GM12891 (cell line): ENCODE measurements at regions not wholly inside any gene's neighbourhood (a gene's known extent, or its start where the extent isn't known, plus 50 kb on each side); places are given as distances from the start of the nearest gene placed in this dataset.

Source experiments
- POLR2A ChIP-seq: IDR thresholded peaks from 2 replicates; pipeline ENCODE4 v1.6.1; 2011; ENCODE audit warnings: low read depth, low read length, control low read depth
- POLR2AphosphoS5 ChIP-seq: IDR thresholded peaks from 2 replicates; pipeline ENCODE4 v1.6.1; 2011; ENCODE audit warnings: low read depth, low read length, control low read depth
- TAF1 ChIP-seq: IDR thresholded peaks from 2 replicates; pipeline ENCODE4 v1.6.1; 2011; ENCODE audit warnings: low read depth, low read length, control low read depth

DNA sequence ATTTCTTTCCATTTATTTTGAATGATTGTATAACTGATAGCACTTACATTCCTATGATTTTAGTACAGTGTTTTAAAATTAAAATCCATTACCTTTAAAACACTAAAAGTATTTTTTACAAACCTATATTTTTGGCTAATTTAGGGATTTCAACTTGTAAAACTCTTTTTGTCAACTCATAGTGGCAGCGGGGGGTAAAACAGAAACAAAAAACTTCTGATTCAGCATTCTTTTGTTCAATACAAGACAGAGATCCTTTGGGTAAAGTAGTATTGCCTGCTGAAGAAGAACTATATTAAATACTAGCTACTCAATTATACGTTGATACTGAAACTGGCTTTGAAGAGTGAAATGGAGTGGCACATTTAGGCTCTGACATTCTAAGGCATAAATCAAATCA, 437.4 kb upstream of the CDH19 start:
- TF ChIP-seq POLR2A (no peak), TAF1 (no peak), POLR2AphosphoS5 (no peak)
